A673 (cell line): ENCODE measurements at regions not wholly inside any gene's neighbourhood (a gene's known extent, or its start where the extent isn't known, plus 50 kb on each side); places are given as distances from the start of the nearest gene placed in this dataset.

Source experiments
- BruUV-seq: library from RNA; stranded (reverse); fragments of 400-500 nt; replicated peaks from 2 replicates; lab custom pipeline; 2021; lab: Mats Ljungman, UMichigan
- CTCF ChIA-PET: fragments of 300-600 bp; sonication (Branson Sonifier 250); formaldehyde crosslinking; loops from one replicate; lab custom pipeline; 2022; ENCODE audit warnings: antibody characterized with exemption; lab: Charles Lee
- POLR2A ChIA-PET: fragments of 300-600 bp; sonication (Branson Sonifier 250); formaldehyde crosslinking; loops from one replicate; lab custom pipeline; 2022; ENCODE audit warnings: antibody characterized with exemption; ENCODE audit not compliant: low non-redundant PET; lab: Charles Lee
- DNase-seq: peaks from one replicate; pipeline ENCODE4 v3.0.0-alpha.2; 2015; ENCODE audit warnings: low spot score
- H3K27ac ChIP-seq: fragments of 200-600 bp; sonication (generic); 2 replicates; pipeline ENCODE4 v1.5.1; 2016; ENCODE audit warnings: mixed run types, low read depth, mild to moderate bottlenecking, mixed read lengths, antibody characterized with exemption, low read length; ENCODE audit not compliant: poor library complexity, severe bottlenecking
- H3K27me3 ChIP-seq: fragments of 200-600 bp; sonication (generic); replicated peaks from 2 replicates; pipeline ENCODE4 v1.6.1; 2017; ENCODE audit warnings: mixed run types, low read depth, mild to moderate bottlenecking, mixed read lengths, antibody characterized with exemption, low read length; ENCODE audit not compliant: insufficient read depth, poor library complexity
- H3K36me3 ChIP-seq: fragments of 200-600 bp; sonication (generic); 2 replicates; pipeline ENCODE4 v1.6.1; 2016; ENCODE audit warnings: mixed run types, mild to moderate bottlenecking, mixed read lengths, antibody characterized with exemption, low read length; ENCODE audit not compliant: insufficient read depth, poor library complexity, severe bottlenecking
- H3K4me1 ChIP-seq: fragments of 200-600 bp; sonication (generic); 2 replicates; pipeline ENCODE4 v1.6.1; 2017; ENCODE audit warnings: mixed run types, mild to moderate bottlenecking, mixed read lengths, antibody characterized with exemption, low read length; ENCODE audit not compliant: insufficient read depth, poor library complexity, severe bottlenecking
- H3K4me3 ChIP-seq: fragments of 200-600 bp; sonication (generic); 2 replicates; pipeline ENCODE4 v1.5.1; 2016; ENCODE audit warnings: low read depth, mixed run types, mild to moderate bottlenecking, mixed read lengths, low read length; ENCODE audit not compliant: poor library complexity, severe bottlenecking
- H3K9me3 ChIP-seq: fragments of 200-600 bp; sonication (generic); 2 replicates; pipeline ENCODE4 v1.6.1; 2016; ENCODE audit warnings: mixed run types, low read depth, mild to moderate bottlenecking, mixed read lengths, antibody characterized with exemption, low read length; ENCODE audit not compliant: poor library complexity, severe bottlenecking
- CTCF ChIP-seq: fragments of 300-800, 200-600 bp; sonication (generic); conservative IDR thresholded peaks from 2 replicates; pipeline ENCODE4 v1.5.1; 2017; ENCODE audit warnings: low read depth, mild to moderate bottlenecking, antibody characterized with exemption, low read length, moderate library complexity, mixed read lengths
- EZH2 ChIP-seq: fragments of 200-600 bp; sonication (generic); IDR thresholded peaks from 2 replicates; pipeline ENCODE4 v1.6.1; 2017; ENCODE audit warnings: borderline replicate concordance, low read depth, mild to moderate bottlenecking, mixed read lengths, antibody characterized with exemption, low read length; ENCODE audit not compliant: poor library complexity, severe bottlenecking
- intact Hi-C: fragments of 100-400 bp; cut with micrococcal nuclease; formaldehyde crosslinking; loops from one replicate; pipeline ENCODE4 v1.10.0; 2022; ENCODE audit not compliant: unreplicated experiment

- BruUV-seq: no TSS peak
- TF ChIP-seq CTCF (no peak), EZH2 (no peak)
- H3K4me1 ChIP-seq: no peaks in the 10 kb centered on the region
- H3K27ac ChIP-seq: no peak overlapping the region
- ChIA-PET POLR2A (no interaction called here), CTCF (no interaction called here)
- intact Hi-C loops: no loop called here
- no peak for DNase-seq
- no peaks in the 10 kb centered on the region for H3K27me3 ChIP-seq
- peaks cover 15% of the 10 kb centered on the region for H3K9me3 ChIP-seq
- H3K4me3 ChIP-seq: no peak overlapping the region
- no peaks in the 10 kb centered on the region for H3K36me3 ChIP-seq
Observed at GRCh38 chr10:37654466-37654865, 202.9 kb downstream of the ZNF248 start.

GRCh38 chr10:37643187-37643586 is 214.2 kb downstream of the ZNF248 start:
- H3K36me3 ChIP-seq: no peaks in the 10 kb centered on the region
- H3K9me3 ChIP-seq: peaks cover 6% of the 10 kb centered on the region
- no peaks in the 10 kb centered on the region for H3K4me1 ChIP-seq
- H3K4me3 ChIP-seq: no peak overlapping the region
- intact Hi-C loops: no loop called here
- ChIA-PET CTCF (no interaction called here), POLR2A (no interaction called here)
- no TSS peak for BruUV-seq
- TF ChIP-seq EZH2 (no peak), CTCF (no peak)
- H3K27ac ChIP-seq: no peak overlapping the region
- H3K27me3 ChIP-seq: no peaks in the 10 kb centered on the region
- no peak for DNase-seq

GRCh38 chr10:37640301-37640700 is 217.1 kb downstream of the ZNF248 start:
- intact Hi-C loops: no loop called here
- ChIA-PET POLR2A (no interaction called here), CTCF (no interaction called here)
- Histone ChIP-seq H3K27me3 (no peaks in the 10 kb centered on the region), H3K9me3 (peaks cover 8% of the 10 kb centered on the region), H3K4me3 (no peak overlapping the region), H3K36me3 (no peaks in the 10 kb centered on the region), H3K4me1 (no peaks in the 10 kb centered on the region), H3K27ac (no peak overlapping the region)
- DNase-seq: no peak
- no peak for TF ChIP-seq CTCF
- no TSS peak for BruUV-seq
